H9 (cell line): ENCODE measurements at regions not wholly inside any gene's neighbourhood (a gene's known extent, or its start where the extent isn't known, plus 50 kb on each side); places are given as distances from the start of the nearest gene placed in this dataset.

Experiments used
- DNase-seq: peaks from one replicate; pipeline ENCODE4 v3.0.0-alpha.2; 2017
- H2AFZ ChIP-seq: one replicate; pipeline ENCODE4 v1.6.1; 2013; ENCODE audit warnings: mild to moderate bottlenecking, low read length, control low read depth, moderate library complexity
- H2AK5ac ChIP-seq: 2 replicates; pipeline ENCODE4 v1.6.1; 2013; ENCODE audit warnings: low read length, control low read depth, mixed read lengths; ENCODE audit not compliant: insufficient read length
- H2BK120ac ChIP-seq: one replicate; pipeline ENCODE4 v1.6.1; 2013; ENCODE audit warnings: low read depth, mild to moderate bottlenecking, low read length, control low read depth, inconsistent platforms; ENCODE audit not compliant: poor library complexity, severe bottlenecking
- H2BK12ac ChIP-seq: 2 replicates; pipeline ENCODE4 v1.6.1; 2013; ENCODE audit warnings: low read length, control low read depth, mixed read lengths, low read depth; ENCODE audit not compliant: insufficient read length
- H2BK15ac ChIP-seq: 2 replicates; pipeline ENCODE4 v1.6.1; 2013; ENCODE audit warnings: low read depth, low read length, control low read depth
- H2BK20ac ChIP-seq: one replicate; pipeline ENCODE4 v1.6.1; 2013; ENCODE audit warnings: low read depth, mild to moderate bottlenecking, low read length, control low read depth, inconsistent platforms; ENCODE audit not compliant: poor library complexity, severe bottlenecking
- H2BK5ac ChIP-seq: 2 replicates; pipeline ENCODE4 v1.6.1; 2013; ENCODE audit warnings: low read length, control low read depth, mixed read lengths; ENCODE audit not compliant: insufficient read length
- H3K14ac ChIP-seq: 2 replicates; pipeline ENCODE4 v1.6.1; 2013; ENCODE audit warnings: low read length, control low read depth; ENCODE audit not compliant: insufficient read depth
- H3K18ac ChIP-seq: 2 replicates; pipeline ENCODE4 v1.6.1; 2013; ENCODE audit warnings: low read depth, mild to moderate bottlenecking, mixed read lengths, low read length, control low read depth; ENCODE audit not compliant: insufficient read length
- H3K23ac ChIP-seq: 2 replicates; pipeline ENCODE4 v1.6.1; 2013; ENCODE audit warnings: low read length, control low read depth, mixed read lengths, low read depth; ENCODE audit not compliant: insufficient read length
- H3K23me2 ChIP-seq: 2 replicates; pipeline ENCODE4 v1.6.1; 2013; ENCODE audit warnings: low read depth, mild to moderate bottlenecking, mixed read lengths, low read length, control low read depth; ENCODE audit not compliant: insufficient read length, poor library complexity, severe bottlenecking
- H3K27ac ChIP-seq: 2 replicates; pipeline ENCODE4 v1.5.1; 2013; ENCODE audit warnings: low read length, control low read depth, mixed read lengths, low read depth; ENCODE audit not compliant: insufficient read length
- H3K27me3 ChIP-seq: 2 replicates; pipeline ENCODE4 v1.6.1; 2013; ENCODE audit warnings: low read length, control low read depth, inconsistent platforms; ENCODE audit not compliant: insufficient read depth
- H3K4ac ChIP-seq: 2 replicates; pipeline ENCODE4 v1.6.1; 2013; ENCODE audit warnings: low read depth, mild to moderate bottlenecking, control low read depth, inconsistent platforms, low read length, moderate library complexity
- H3K4me1 ChIP-seq: 2 replicates; pipeline ENCODE4 v1.6.1; 2013; ENCODE audit warnings: low read length, control low read depth, inconsistent platforms; ENCODE audit not compliant: insufficient read depth
- H3K4me2 ChIP-seq: 2 replicates; pipeline ENCODE4 v1.6.1; 2013; ENCODE audit warnings: low read length, control low read depth, mixed read lengths; ENCODE audit not compliant: insufficient read length, insufficient read depth
- H3K56ac ChIP-seq: 2 replicates; pipeline ENCODE4 v1.6.1; 2013; ENCODE audit warnings: low read depth, mild to moderate bottlenecking, mixed read lengths, low read length, control low read depth; ENCODE audit not compliant: insufficient read length
- H3K79me1 ChIP-seq: 2 replicates; pipeline ENCODE4 v1.6.1; 2013; ENCODE audit warnings: low read depth, mild to moderate bottlenecking, moderate library complexity, low read length, control low read depth, inconsistent platforms; ENCODE audit not compliant: insufficient read depth, poor library complexity, severe bottlenecking
- H3K79me2 ChIP-seq: 2 replicates; pipeline ENCODE4 v1.6.1; 2013; ENCODE audit warnings: low read length, control low read depth, inconsistent platforms; ENCODE audit not compliant: insufficient read depth
- H3K9ac ChIP-seq: 2 replicates; pipeline ENCODE4 v1.6.1; 2013; ENCODE audit warnings: low read length, control low read depth, mixed read lengths; ENCODE audit not compliant: insufficient read length; ENCODE audit errors: extremely low read depth
- H3K9me3 ChIP-seq: one replicate; pipeline ENCODE4 v1.6.1; 2013; ENCODE audit warnings: low read depth, low read length, inconsistent platforms; ENCODE audit not compliant: control insufficient read depth
- H3T11ph ChIP-seq: one replicate; pipeline ENCODE4 v1.6.1; 2013; ENCODE audit warnings: mild to moderate bottlenecking, low read length, control low read depth, inconsistent platforms
- H4K20me1 ChIP-seq: one replicate; pipeline ENCODE4 v1.6.1; 2013; ENCODE audit not compliant: control insufficient read depth, insufficient read length, insufficient read depth
- H4K5ac ChIP-seq: 2 replicates; pipeline ENCODE4 v1.6.1; 2013; ENCODE audit warnings: low read depth, mild to moderate bottlenecking, mixed read lengths, low read length, control low read depth; ENCODE audit not compliant: insufficient read length
- H4K8ac ChIP-seq: replicated peaks from 2 replicates; pipeline ENCODE4 v1.6.1; 2013; ENCODE audit warnings: low read length, control low read depth, mixed read lengths, low read depth; ENCODE audit not compliant: insufficient read length
- H4K91ac ChIP-seq: 2 replicates; pipeline ENCODE4 v1.6.1; 2013; ENCODE audit warnings: low read depth, mild to moderate bottlenecking, moderate library complexity, mixed read lengths, low read length, control low read depth; ENCODE audit not compliant: insufficient read length
- H3K27ac Mint-ChIP-seq, 3 experiments: 2 replicates in 2 of 3; 3 replicates in 1 of 3; pipeline ENCODE4 v1.8.0; 2020 to 2021; ENCODE audit warnings: mixed read lengths in 3 of 3, mild to moderate bottlenecking in 1 of 3, moderate library complexity in 1 of 3
- H3K27me3 Mint-ChIP-seq: 2 replicates; pipeline ENCODE4 v1.8.0; 2021; ENCODE audit warnings: low read depth, mild to moderate bottlenecking, moderate library complexity, mixed read lengths
- H3K36me3 Mint-ChIP-seq, 3 experiments: 2 replicates in 2 of 3; 3 replicates in 1 of 3; pipeline ENCODE4 v1.8.0; 2020 to 2021; ENCODE audit warnings: low read depth in 3 of 3, mixed read lengths in 3 of 3; ENCODE audit not compliant: insufficient read depth in 1 of 3
- H3K4me1 Mint-ChIP-seq, 2 experiments: 2 replicates each; pipeline ENCODE4 v1.8.0; 2020; ENCODE audit warnings: mixed read lengths in 2 of 2
- H3K4me3 Mint-ChIP-seq, 2 experiments: 2 replicates in 1 of 2; 3 replicates in 1 of 2; pipeline ENCODE4 v1.8.0; 2020 to 2021; ENCODE audit warnings: mild to moderate bottlenecking in 2 of 2, mixed read lengths in 2 of 2, moderate library complexity in 1 of 2
- H3K9me3 Mint-ChIP-seq, 2 experiments: 2 replicates in 1 of 2; 3 replicates in 1 of 2; pipeline ENCODE4 v1.8.0; 2020; ENCODE audit warnings: mild to moderate bottlenecking in 2 of 2, mixed read lengths in 2 of 2, moderate library complexity in 1 of 2
- WGBS: extraction: QIAGEN DNeasy Blood & Tissue Kit; methylation state at CpG from one replicate; pipeline ENCODE4 v1.1.7; 2013; ENCODE audit warnings: missing lambda C conversion rate, low lambda C conversion rate, mixed read lengths; ENCODE audit not compliant: insufficient read length; ENCODE audit errors: extremely low coverage; 5-methylcytosine and 5-hydroxymethylcytosine counted together
- TF ChIP-seq, protein P1 (sequence below): fragments of 200-600 bp; sonication (generic); conservative IDR thresholded peaks from 3 replicates; pipeline ENCODE4 v1.8.0; 2021; ENCODE audit warnings: antibody characterized with exemption, mild to moderate bottlenecking

GRCh38 chr14:34232790-34233189 lies 229.2 kb downstream of the SPTSSA start:
- Histone ChIP-seq H3K79me2 (no peaks in the 10 kb centered on the region), H2BK15ac (no peak overlapping the region), H4K20me1 (no peaks in the 10 kb centered on the region), H2AK5ac (no peak overlapping the region), H3K4me1 (no peaks in the 10 kb centered on the region), H3K79me1 (no peaks in the 10 kb centered on the region), H2AFZ (no peak overlapping the region), H4K8ac (no peak overlapping the region), H3K56ac (no peak overlapping the region), H2BK20ac (no peak overlapping the region), H3K23ac (no peak overlapping the region), H4K91ac (no peak overlapping the region), H3K27ac (no peak overlapping the region), H3K4me2 (no peak overlapping the region), H3K27me3 (no peaks in the 10 kb centered on the region), H3K14ac (no peak overlapping the region), H4K5ac (no peak overlapping the region), H3K18ac (no peak overlapping the region), H3K9me3 (no peaks in the 10 kb centered on the region), H3T11ph (no peak overlapping the region), H2BK12ac (no peak overlapping the region), H3K4ac (no peak overlapping the region), H2BK120ac (no peak overlapping the region), H3K9ac (no peak overlapping the region), H2BK5ac (no peak overlapping the region), H3K23me2 (no peaks in the 10 kb centered on the region)
- TF ChIP-seq, protein P1, sequence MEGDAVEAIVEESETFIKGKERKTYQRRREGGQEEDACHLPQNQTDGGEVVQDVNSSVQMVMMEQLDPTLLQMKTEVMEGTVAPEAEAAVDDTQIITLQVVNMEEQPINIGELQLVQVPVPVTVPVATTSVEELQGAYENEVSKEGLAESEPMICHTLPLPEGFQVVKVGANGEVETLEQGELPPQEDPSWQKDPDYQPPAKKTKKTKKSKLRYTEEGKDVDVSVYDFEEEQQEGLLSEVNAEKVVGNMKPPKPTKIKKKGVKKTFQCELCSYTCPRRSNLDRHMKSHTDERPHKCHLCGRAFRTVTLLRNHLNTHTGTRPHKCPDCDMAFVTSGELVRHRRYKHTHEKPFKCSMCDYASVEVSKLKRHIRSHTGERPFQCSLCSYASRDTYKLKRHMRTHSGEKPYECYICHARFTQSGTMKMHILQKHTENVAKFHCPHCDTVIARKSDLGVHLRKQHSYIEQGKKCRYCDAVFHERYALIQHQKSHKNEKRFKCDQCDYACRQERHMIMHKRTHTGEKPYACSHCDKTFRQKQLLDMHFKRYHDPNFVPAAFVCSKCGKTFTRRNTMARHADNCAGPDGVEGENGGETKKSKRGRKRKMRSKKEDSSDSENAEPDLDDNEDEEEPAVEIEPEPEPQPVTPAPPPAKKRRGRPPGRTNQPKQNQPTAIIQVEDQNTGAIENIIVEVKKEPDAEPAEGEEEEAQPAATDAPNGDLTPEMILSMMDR: no peak
- peaks cover 0 to 2% of the 10 kb centered on the region in 2 experiments; a peak in 2 of 5 replicates for H3K9me3 Mint-ChIP-seq
- H3K4me1 Mint-ChIP-seq: peaks cover 4 to 5% of the 10 kb centered on the region in 2 experiments
- no CpG with 5 or more reads among the region's 2 CpGs for WGBS
- H3K27me3 Mint-ChIP-seq: peaks cover 2% of the 10 kb centered on the region
- no peak for DNase-seq
- H3K36me3 Mint-ChIP-seq: no peaks in the 10 kb centered on the region; a peak in 1 of 7 replicates
- no peak overlapping the region for H3K4me3 Mint-ChIP-seq
- H3K27ac Mint-ChIP-seq: no peak overlapping the region
